Pancreas (tissue), 10 donors: ENCODE measurements at regions not wholly inside any gene's neighbourhood (a gene's known extent, or its start where the extent isn't known, plus 50 kb on each side); places are given as distances from the start of the nearest gene placed in this dataset.

Experiments used
- ATAC-seq, 4 donors: fragments of 200-7000 bp; cut with Tn5 transposase; one replicate each; pipeline versions ENCODE4 v1.8.0 to v1.9.1; 2020; ENCODE audit warnings: mild to moderate bottlenecking in 4 of 4, moderate library complexity in 4 of 4
- DNase-seq, 6 donors: peaks; one replicate each; pipeline ENCODE4 v3.0.0-alpha.2; 2020
- FAIRE-seq: peaks from 2 replicates; lab custom pipeline; 2012; peaks lifted over from hg19 to GRCh38; lab: Jason Lieb, UNC
- H3K27ac ChIP-seq, 4 donors: fragments of 200-600 bp; sonication (generic); 1 replicate in 3 of 4; 2 replicates in 1 of 4; pipeline versions ENCODE4 v1.5.0 to v1.8.0; 2020
- H3K27me3 ChIP-seq, 4 donors: fragments of 200-600 bp; one replicate each; pipeline ENCODE4 v1.8.0; 2021
- H3K36me3 ChIP-seq, 3 donors: fragments of 200-600 bp; sonication (generic) in 1 of 3; one replicate each; pipeline versions ENCODE4 v1.5.0 to v1.8.0; 2020 to 2021
- H3K4me1 ChIP-seq, 3 donors: fragments of 200-600 bp; one replicate each; pipeline ENCODE4 v1.8.0; 2021
- H3K4me3 ChIP-seq, 4 donors: fragments of 200-600 bp; sonication (generic) in 2 of 4; one replicate each; pipeline versions ENCODE4 v1.5.0 to v1.8.0; 2020 to 2021
- H3K9me3 ChIP-seq, 4 donors: fragments of 200-600 bp; one replicate each; pipeline ENCODE4 v1.8.0; 2021
- CTCF ChIP-seq, 4 donors: fragments of 200-600 bp; sonication (generic) in 3 of 4; IDR thresholded peaks; one replicate each; pipeline versions ENCODE4 v1.5.0 to v1.8.0; 2021; ENCODE audit warnings: antibody characterized with exemption in 4 of 4
- WGBS, 2 donors: extraction: QIAGEN DNeasy Blood & Tissue Kit; methylation state at CpG; one replicate each; pipeline ENCODE4 v1.1.7; 2013; 5-methylcytosine and 5-hydroxymethylcytosine counted together
- intact Hi-C, 3 donors: fragments of 100-400 bp; cut with DNase I; formaldehyde crosslinking; loops; one replicate each; pipeline versions ENCODE4 v1.11.1 to v1.14.2; 2022
- donor health status: healthy with polysubstance abuse.
- donor health status: DM: no; HTN: no; CAD: no; lungs with moderate emphysema.
- donor health status: DM: no; HTN: no; CAD: no.
- donor health status: control.
- donor health status: control.
- donor health status: Bipolar disorder and iron deficiency.
- donor health status: DM: yes; HTN: yes; CAD: no.
- donor health status: DM: no; HTN: no; CAD: no.
- donor health status: DM: no; HTN: no; CAD: no.
- donor health status: DM: yes; HTN: yes; CAD: no.

GRCh38 chr3:80263260-80263659 lies 495.5 kb upstream of the ROBO1 start:
- FAIRE-seq (no peak), ATAC-seq (no peak), DNase-seq (no peak)
- Histone ChIP-seq H3K4me3 (no peak overlapping the region), H3K9me3 (no peaks in the 10 kb centered on the region), H3K36me3 (no peaks in the 10 kb centered on the region), H3K4me1 (no peaks in the 10 kb centered on the region), H3K27ac (no peak overlapping the region), H3K27me3 (no peaks in the 10 kb centered on the region)
- no peak for TF ChIP-seq CTCF (IDR thresholded peaks at IDR 0.05)
- intact Hi-C loops, result no loop called here
- WGBS, 2 donors, result 35 to 37% methylated on average over 3 of the region's 3 CpGs

- FAIRE-seq, result no peak
- no peak overlapping the region for H3K27ac ChIP-seq
- intact Hi-C loops, result no loop called here
- no peaks in the 10 kb centered on the region for H3K27me3 ChIP-seq
- no peaks in the 10 kb centered on the region for H3K9me3 ChIP-seq
- H3K4me3 ChIP-seq, result no peak overlapping the region
- no peak for ATAC-seq
- TF ChIP-seq CTCF (IDR thresholded peaks at IDR 0.05), result no peak
- H3K4me1 ChIP-seq, result no peaks in the 10 kb centered on the region
- DNase-seq, result no peak
- H3K36me3 ChIP-seq, result no peaks in the 10 kb centered on the region
Measured at GRCh38 chr3:80261082-80261481, 493.3 kb upstream of the ROBO1 start.

- no peak for FAIRE-seq
- no peak for DNase-seq
- Histone ChIP-seq H3K36me3 (no peaks in the 10 kb centered on the region), H3K27ac (no peak overlapping the region), H3K9me3 (no peaks in the 10 kb centered on the region), H3K27me3 (no peaks in the 10 kb centered on the region), H3K4me3 (no peak overlapping the region), H3K4me1 (no peaks in the 10 kb centered on the region)
- intact Hi-C loops, result no loop called here
- 49 to 63% methylated on average over 4 of the region's 4 CpGs for WGBS, 2 donors
- no peak for ATAC-seq
- TF ChIP-seq CTCF (IDR thresholded peaks at IDR 0.05), result no peak
Measured at GRCh38 chr3:80259736-80260135, 491.9 kb upstream of the ROBO1 start.

- H3K4me1 ChIP-seq, result no peaks in the 10 kb centered on the region
- no peak for DNase-seq
- H3K27ac ChIP-seq, result no peak overlapping the region
- WGBS, 2 donors, result 96 to 98% methylated on average over 2 of the region's 2 CpGs
- H3K27me3 ChIP-seq, result no peaks in the 10 kb centered on the region
- no peak overlapping the region for H3K4me3 ChIP-seq
- no peak for FAIRE-seq
- intact Hi-C loops, result no loop called here
- no peak for ATAC-seq
- H3K36me3 ChIP-seq, result no peaks in the 10 kb centered on the region
- no peak for TF ChIP-seq CTCF (IDR thresholded peaks at IDR 0.05)
- H3K9me3 ChIP-seq, result no peaks in the 10 kb centered on the region
Measured at GRCh38 chr3:80252113-80252512, 484.3 kb upstream of the ROBO1 start.

- H3K4me1 ChIP-seq, result no peaks in the 10 kb centered on the region
- no peak overlapping the region for H3K4me3 ChIP-seq
- no peak for DNase-seq
- no peaks in the 10 kb centered on the region for H3K27me3 ChIP-seq
- no peak for TF ChIP-seq CTCF (IDR thresholded peaks at IDR 0.05)
- FAIRE-seq, result no peak
- H3K9me3 ChIP-seq, result no peaks in the 10 kb centered on the region
- H3K27ac ChIP-seq, result no peak overlapping the region
- 60 to 69% methylated on average over 3 of the region's 3 CpGs for WGBS, 2 donors
- H3K36me3 ChIP-seq, result no peaks in the 10 kb centered on the region
- no peak for ATAC-seq
- intact Hi-C loops, result no loop called here
Measured at GRCh38 chr3:80247766-80248165, 480.0 kb upstream of the ROBO1 start.
